Heart right ventricle (tissue), 16 donors: ENCODE measurements at regions not wholly inside any gene's neighbourhood (a gene's known extent, or its start where the extent isn't known, plus 50 kb on each side); places are given as distances from the start of the nearest gene placed in this dataset.

Experiments
- ATAC-seq, 8 donors: fragments of 200-7000 bp; cut with Tn5 transposase; one replicate each; pipeline ENCODE4 v1.9.1; 2020; ENCODE audit warnings: mild to moderate bottlenecking in 8 of 8, moderate library complexity in 8 of 8, moderate number of reproducible peaks in 1 of 8
- DNase-seq, 2 donors: peaks; one replicate each; pipeline ENCODE4 v3.0.0-alpha.2; 2020
- H3K27ac ChIP-seq, 10 donors: fragments of 200-600 bp; sonication (generic) in 2 of 10; one replicate each; pipeline versions ENCODE4 v1.5.0 to v1.8.0; 2020 to 2022; ENCODE audit warnings: mild to moderate bottlenecking in 3 of 10
- H3K27me3 ChIP-seq, 7 donors: fragments of 200-600 bp; one replicate each; pipeline ENCODE4 v1.8.0; 2021 to 2022; ENCODE audit warnings: mild to moderate bottlenecking in 2 of 7
- H3K36me3 ChIP-seq, 9 donors: fragments of 200-600 bp; sonication (generic) in 1 of 9; one replicate each; pipeline versions ENCODE4 v1.5.0 to v1.8.0; 2020 to 2022; ENCODE audit warnings: mild to moderate bottlenecking in 2 of 9
- H3K4me1 ChIP-seq, 9 donors: fragments of 200-600 bp; sonication (generic) in 1 of 9; one replicate each; pipeline versions ENCODE4 v1.5.0 to v1.8.0; 2020 to 2022; ENCODE audit warnings: mild to moderate bottlenecking in 4 of 9
- H3K4me3 ChIP-seq, 10 donors: fragments of 200-600 bp; sonication (generic) in 2 of 10; one replicate each; pipeline versions ENCODE4 v1.5.0 to v1.8.0; 2020 to 2022; ENCODE audit warnings: mild to moderate bottlenecking in 7 of 10, moderate library complexity in 2 of 10
- H3K9me3 ChIP-seq, 11 donors: fragments of 200-600 bp in 10 of 11; sonication (generic) in 2 of 11; one replicate each; pipeline versions ENCODE4 v1.5.0 to v1.8.0; 2013 to 2022; ENCODE audit warnings: mild to moderate bottlenecking in 2 of 11, control low read depth in 1 of 11, moderate library complexity in 1 of 11
- CTCF ChIP-seq, 9 donors: fragments of 200-600 bp; sonication (generic) in 2 of 9; IDR thresholded peaks; one replicate each; pipeline versions ENCODE4 v1.5.0 to v1.8.0; 2021 to 2022; ENCODE audit warnings: antibody characterized with exemption in 9 of 9, mild to moderate bottlenecking in 5 of 9, moderate library complexity in 1 of 9
- WGBS, 2 donors: extraction: QIAGEN DNeasy Blood & Tissue Kit; methylation state at CpG; one replicate each; pipeline ENCODE4 v1.1.7; 2013; ENCODE audit warnings: inconsistent platforms in 1 of 2; 5-methylcytosine and 5-hydroxymethylcytosine counted together
- intact Hi-C, 10 donors: fragments of 100-400 bp; cut with DNase I; formaldehyde crosslinking; loops; one replicate each; pipeline versions ENCODE4 v1.11.1 to v1.14.2; 2022
- donor health status: Arrhythmogenic right ventricular cardiomyopathy.
- donor health status: ischemic (EF 13 %, LVEDD 7.1; RV severe dilation, severe dysfunction).
- donor health status: healthy with polysubstance abuse.
- donor health status: DM: no; HTN: yes; CAD: no.
- donor health status: DM: no; HTN: no; CAD: no.
- donor health status: ischemic (EF 25% LVEDD 6.9; RV normal size, moderate dysfunction).
- donor health status: ischemic (EF 25% LVEDD 5.7; RV mildly dilated, moderate dysfunction).
- donor health status: healthy.
- donor health status: DM: yes; HTN: yes; CAD: no.
- donor health status: Ischemic cardiomyopathy.
- donor health status: ischemic (EF 35%, LVEDD 5.7; RV mildly dilated, moderate dysfunction).
- donor health status: nonischemic (EF 11% LVEDD 7.7; RV severe dilation, severe dysfunction).
- donor health status: DM: yes; HTN: yes; CAD: no.
- donor health status: PGD.
- donor health status: ischemic (EF 29% LVEDD 5.4; RV normal size, mild dysfunction).
- donor health status: nonischemic (EF 23%, LVEDD 6.1; RV moderate dilation, normal function).

- peaks cover 0 to 20% (median 0%) of the 10 kb centered on the region in 9 donors for H3K4me1 ChIP-seq
- DNase-seq: no peak
- no peak for TF ChIP-seq CTCF (IDR thresholded peaks at IDR 0.05)
- intact Hi-C loops: no loop called here
- H3K27ac ChIP-seq: no peak overlapping the region
- H3K9me3 ChIP-seq: peaks cover 0 to 12% (median 5%) of the 10 kb centered on the region in 11 donors
- no peak overlapping the region for H3K4me3 ChIP-seq
- H3K36me3 ChIP-seq: no peaks in the 10 kb centered on the region
- no peak for ATAC-seq
- WGBS, 2 donors: 81 to 83% methylated on average over 7 of the region's 7 CpGs
- peaks cover 0 to 75% (median 34%) of the 10 kb centered on the region in 7 donors for H3K27me3 ChIP-seq
Observed at GRCh38 chr22:27138471-27138870, 481.1 kb downstream of the MIAT start.

GRCh38 chr22:27139935-27140511, 482.6 kb downstream of the MIAT start:
- peak in 2 of 8 donors; percentile 38 to 61 for ATAC-seq
- WGBS, 2 donors: 21 to 35% methylated on average over 11 of the region's 11 CpGs
- no peak for TF ChIP-seq CTCF (IDR thresholded peaks at IDR 0.05)

GRCh38 chr22:27142286-27142685, 484.9 kb downstream of the MIAT start:
- WGBS, 2 donors: 49 to 59% methylated on average over 2 of the region's 2 CpGs
- no peaks in the 10 kb centered on the region for H3K36me3 ChIP-seq
- TF ChIP-seq CTCF (IDR thresholded peaks at IDR 0.05): no peak
- H3K4me3 ChIP-seq: no peak overlapping the region
- H3K4me1 ChIP-seq: peaks cover 0 to 8% (median 0%) of the 10 kb centered on the region in 9 donors
- no peaks in the 10 kb centered on the region for H3K9me3 ChIP-seq
- H3K27me3 ChIP-seq: peaks cover 0 to 73% (median 32%) of the 10 kb centered on the region in 7 donors
- no peak for ATAC-seq
- DNase-seq: no peak
- intact Hi-C loops: no loop called here
- H3K27ac ChIP-seq: no peak overlapping the region

More at GRCh38 chr22:27139935-27140511, 482.6 kb downstream of the MIAT start:
- Histone ChIP-seq H3K27ac (no peak overlapping the region), H3K27me3 (peaks cover 0 to 73% (median 32%) of the 10 kb centered on the region in 7 donors), H3K4me1 (peaks cover 0 to 8% (median 0%) of the 10 kb centered on the region in 9 donors), H3K9me3 (peaks cover 0 to 12% (median 5%) of the 10 kb centered on the region in 11 donors), H3K36me3 (no peaks in the 10 kb centered on the region), H3K4me3 (no peak overlapping the region)
- DNase-seq: no peak
- intact Hi-C loops: no loop called here

GRCh38 chr22:27144321-27144720, 486.9 kb downstream of the MIAT start:
- no peak for ATAC-seq
- no peak for TF ChIP-seq CTCF (IDR thresholded peaks at IDR 0.05)
- Histone ChIP-seq H3K4me3 (no peak overlapping the region), H3K4me1 (peaks cover 0 to 8% (median 0%) of the 10 kb centered on the region in 9 donors), H3K27ac (no peak overlapping the region), H3K27me3 (peaks cover 0 to 72% (median 18%) of the 10 kb centered on the region in 7 donors), H3K36me3 (no peaks in the 10 kb centered on the region), H3K9me3 (peaks cover 0 to 3% (median 0%) of the 10 kb centered on the region in 11 donors)
- intact Hi-C loops: no loop called here
- DNase-seq: no peak
- 43 to 68% methylated on average over 2 of the region's 2 CpGs for WGBS, 2 donors
